Sigmoid colon (tissue), 4 donors: ENCODE measurements at regions not wholly inside any gene's neighbourhood (a gene's known extent, or its start where the extent isn't known, plus 50 kb on each side); places are given as distances from the start of the nearest gene placed in this dataset.

ENCODE experiments used
- EP300 ChIP-seq, 4 donors: sonication (generic); formaldehyde crosslinking; IDR thresholded peaks; one replicate each; pipeline ENCODE4 v1.6.1; 2017; ENCODE audit warnings: antibody characterized with exemption in 4 of 4
- POLR2A ChIP-seq, 2 donors: fragments of 450-650 bp; IDR thresholded peaks; one replicate each; pipeline ENCODE4 v1.6.1; 2016; ENCODE audit warnings: antibody characterized with exemption in 2 of 2, mild to moderate bottlenecking in 2 of 2, moderate library complexity in 2 of 2
- POLR2AphosphoS5 ChIP-seq, 4 donors: sonication (generic); formaldehyde crosslinking; IDR thresholded peaks; one replicate each; pipeline ENCODE4 v1.6.1; 2017; ENCODE audit warnings: antibody characterized with exemption in 4 of 4
- TF ChIP-seq, protein P1 (sequence below), 4 experiments: fragments of 450-650 bp in 3 of 4; fragments of 200-600 bp in 1 of 4; IDR thresholded peaks; one replicate each; pipeline ENCODE4 v1.5.1; 2016 to 2019; ENCODE audit warnings: antibody characterized with exemption in 4 of 4, mild to moderate bottlenecking in 3 of 4, moderate library complexity in 2 of 4

DNA sequence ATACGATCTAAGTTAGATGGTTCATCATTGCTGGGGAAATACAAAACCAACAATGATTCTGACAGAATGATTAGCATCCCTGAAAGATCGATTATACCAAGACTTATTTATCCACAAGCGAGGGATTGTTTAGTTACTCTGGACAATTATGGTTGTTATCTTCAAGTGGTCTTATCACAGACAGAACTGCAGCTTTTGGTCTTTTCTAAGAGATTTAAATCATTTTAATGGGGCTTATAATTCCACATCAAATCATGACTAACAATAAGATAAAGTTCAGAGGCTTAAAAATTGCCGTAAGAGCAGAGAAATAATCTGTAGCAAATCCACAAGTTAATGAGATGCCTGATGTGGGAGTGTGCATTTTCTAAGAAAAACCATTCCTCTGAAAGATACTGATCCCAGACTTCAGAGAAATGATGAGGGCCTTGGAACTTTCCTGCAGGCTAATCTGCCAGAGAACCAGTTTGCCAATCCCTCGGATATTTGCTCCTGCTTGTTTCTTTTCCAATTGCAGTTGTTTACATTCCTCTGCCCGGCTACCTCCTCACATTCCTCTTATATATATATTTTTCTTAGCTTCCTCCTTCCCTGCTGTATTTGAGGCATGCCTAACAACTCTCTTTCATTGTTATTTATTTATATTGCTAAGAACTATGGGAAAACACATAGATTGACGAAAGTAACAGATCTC lies 134.8 kb downstream of the BACH1 start:
- TF ChIP-seq, protein P1, sequence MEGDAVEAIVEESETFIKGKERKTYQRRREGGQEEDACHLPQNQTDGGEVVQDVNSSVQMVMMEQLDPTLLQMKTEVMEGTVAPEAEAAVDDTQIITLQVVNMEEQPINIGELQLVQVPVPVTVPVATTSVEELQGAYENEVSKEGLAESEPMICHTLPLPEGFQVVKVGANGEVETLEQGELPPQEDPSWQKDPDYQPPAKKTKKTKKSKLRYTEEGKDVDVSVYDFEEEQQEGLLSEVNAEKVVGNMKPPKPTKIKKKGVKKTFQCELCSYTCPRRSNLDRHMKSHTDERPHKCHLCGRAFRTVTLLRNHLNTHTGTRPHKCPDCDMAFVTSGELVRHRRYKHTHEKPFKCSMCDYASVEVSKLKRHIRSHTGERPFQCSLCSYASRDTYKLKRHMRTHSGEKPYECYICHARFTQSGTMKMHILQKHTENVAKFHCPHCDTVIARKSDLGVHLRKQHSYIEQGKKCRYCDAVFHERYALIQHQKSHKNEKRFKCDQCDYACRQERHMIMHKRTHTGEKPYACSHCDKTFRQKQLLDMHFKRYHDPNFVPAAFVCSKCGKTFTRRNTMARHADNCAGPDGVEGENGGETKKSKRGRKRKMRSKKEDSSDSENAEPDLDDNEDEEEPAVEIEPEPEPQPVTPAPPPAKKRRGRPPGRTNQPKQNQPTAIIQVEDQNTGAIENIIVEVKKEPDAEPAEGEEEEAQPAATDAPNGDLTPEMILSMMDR (IDR thresholded peaks at IDR 0.05): no peak
- TF ChIP-seq POLR2A (IDR thresholded peaks at IDR 0.05) (no peak), EP300 (IDR thresholded peaks at IDR 0.05) (no peak), POLR2AphosphoS5 (IDR thresholded peaks at IDR 0.05) (no peak)
